Activated naive CD4-positive, alpha-beta T cell treated with anti-CD3 and anti-CD28 coated beads, Interleukin-2, amount 10 ng/mL, durations not matched to agents 7 days and 5 days (primary cell): ENCODE measurements at regions not wholly inside any gene's neighbourhood (a gene's known extent, or its start where the extent isn't known, plus 50 kb on each side); places are given as distances from the start of the nearest gene placed in this dataset.
A peak's percentile ranks its signal among the peaks of the same experiment; 100 is the strongest.

ENCODE experiments used
- CTCF ChIA-PET: fragments of 350-600 bp; sonication (Branson Sonifier 250); formaldehyde crosslinking; loops from one replicate; lab custom pipeline; 2021; ENCODE audit warnings: antibody characterized with exemption; lab: Charles Lee
- DNase-seq: peaks from one replicate; pipeline ENCODE4 v3.0.0-alpha.2; 2020
- H3K27ac Mint-ChIP-seq: one replicate; pipeline ENCODE4 v1.8.0; 2021; ENCODE audit warnings: mild to moderate bottlenecking, moderate library complexity, mixed read lengths
- H3K27me3 Mint-ChIP-seq: one replicate; pipeline ENCODE4 v1.8.0; 2021; ENCODE audit warnings: mild to moderate bottlenecking, mixed read lengths
- H3K36me3 Mint-ChIP-seq: one replicate; pipeline ENCODE4 v1.8.0; 2021; ENCODE audit warnings: mixed read lengths
- H3K4me1 Mint-ChIP-seq: one replicate; pipeline ENCODE4 v1.8.0; 2021; ENCODE audit warnings: mixed read lengths
- H3K4me3 Mint-ChIP-seq: one replicate; pipeline ENCODE4 v1.8.0; 2021; ENCODE audit warnings: mild to moderate bottlenecking, moderate library complexity, mixed read lengths
- H3K9me3 Mint-ChIP-seq: one replicate; pipeline ENCODE4 v1.8.0; 2021; ENCODE audit warnings: mixed read lengths

DNA sequence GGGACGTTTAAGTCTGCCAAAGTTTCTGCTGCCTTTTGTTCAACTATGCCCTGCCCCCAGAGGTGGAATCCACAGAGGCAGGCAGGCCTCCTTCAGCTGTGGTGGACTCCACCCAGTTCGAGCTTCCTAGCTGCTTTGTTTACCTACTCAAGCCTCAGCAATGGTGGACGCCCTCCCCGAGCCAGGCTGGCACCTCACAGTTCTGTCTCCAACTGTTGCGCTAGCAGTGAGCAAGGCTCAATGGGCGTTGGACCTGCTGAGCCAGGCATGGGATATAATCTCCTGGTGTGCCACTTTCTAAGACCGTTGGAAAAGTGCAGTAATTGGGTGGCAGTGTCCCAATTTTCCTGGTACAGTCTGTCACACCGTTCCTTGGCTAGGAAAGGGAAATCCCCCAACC, 444.7 kb downstream of the FLRT2 start:
- DNase-seq: no peak
- no peaks in the 10 kb centered on the region for H3K36me3 Mint-ChIP-seq
- H3K27me3 Mint-ChIP-seq: no peaks in the 10 kb centered on the region
- peaks cover 30% of the 10 kb centered on the region for H3K9me3 Mint-ChIP-seq
- CTCF ChIA-PET: no interaction called here
- H3K27ac Mint-ChIP-seq: no peak overlapping the region
- H3K4me1 Mint-ChIP-seq: no peaks in the 10 kb centered on the region
- H3K4me3 Mint-ChIP-seq: no peak overlapping the region

DNA sequence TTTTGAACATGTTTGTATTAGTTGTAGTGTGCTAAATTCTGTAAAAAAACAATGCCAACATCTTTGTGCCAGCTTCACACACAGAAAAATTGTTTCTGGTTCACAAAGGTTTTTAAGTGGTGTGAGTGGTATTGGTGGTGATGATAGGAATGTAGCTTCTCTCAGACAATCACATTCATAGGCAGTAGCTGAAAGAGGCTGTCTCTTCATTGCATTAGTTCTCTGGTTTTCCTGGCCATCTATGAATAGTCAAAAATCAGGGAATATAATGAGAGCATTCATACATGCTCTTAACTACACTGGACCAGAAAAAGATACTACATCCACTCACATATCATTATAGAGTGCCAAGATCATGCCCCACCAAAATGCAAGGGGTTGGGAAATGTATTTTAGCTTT, 433.5 kb downstream of the FLRT2 start:
- H3K36me3 Mint-ChIP-seq: no peaks in the 10 kb centered on the region
- no peaks in the 10 kb centered on the region for H3K4me1 Mint-ChIP-seq
- H3K4me3 Mint-ChIP-seq: no peak overlapping the region
- DNase-seq: no peak
- no peaks in the 10 kb centered on the region for H3K27me3 Mint-ChIP-seq
- H3K27ac Mint-ChIP-seq: no peak overlapping the region
- no peaks in the 10 kb centered on the region for H3K9me3 Mint-ChIP-seq
- CTCF ChIA-PET: no interaction called here

DNA sequence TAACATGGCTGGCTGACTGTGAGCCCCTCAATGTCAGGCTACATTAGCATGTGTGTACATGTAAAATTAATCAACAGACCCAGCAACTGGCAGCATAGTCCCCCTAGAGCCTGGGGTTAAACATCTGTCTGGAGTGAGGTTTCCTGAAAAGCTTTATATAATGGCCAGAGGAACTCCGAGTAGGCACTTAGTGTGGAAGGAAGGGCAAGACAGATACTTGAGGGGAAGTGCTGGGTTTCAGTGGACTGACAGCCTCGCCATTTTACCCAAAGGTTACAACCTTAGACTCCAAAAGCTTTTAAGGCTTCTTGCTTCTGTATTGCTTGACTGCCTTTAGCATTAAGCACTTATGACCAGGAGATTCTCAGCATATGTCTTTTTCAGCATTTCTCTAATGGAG, 430.8 kb downstream of the FLRT2 start:
- Mint-ChIP-seq H3K9me3 (no peaks in the 10 kb centered on the region), H3K4me1 (no peaks in the 10 kb centered on the region), H3K27ac (no peak overlapping the region), H3K4me3 (no peak overlapping the region), H3K36me3 (no peaks in the 10 kb centered on the region), H3K27me3 (no peaks in the 10 kb centered on the region)
- DNase-seq: no peak
- CTCF ChIA-PET: no interaction called here

DNA sequence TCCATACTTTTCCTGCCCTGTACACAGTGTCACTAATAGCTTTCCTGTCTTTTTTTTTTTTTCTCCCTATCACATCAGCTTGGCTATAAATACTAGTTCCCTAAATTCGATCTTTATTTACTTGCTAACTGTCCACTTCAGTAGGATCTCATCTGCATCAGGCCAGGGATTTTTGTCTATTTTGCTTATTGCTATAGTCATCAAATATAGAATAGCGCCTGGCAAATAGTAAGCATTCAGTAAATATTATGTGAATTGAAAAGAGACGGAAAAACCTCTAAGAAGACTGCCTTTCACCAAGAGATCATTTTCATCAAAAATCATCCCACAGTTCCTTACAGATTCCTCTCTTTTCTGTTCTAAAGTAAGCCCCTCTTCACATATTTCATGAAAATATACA, 429.1 kb downstream of the FLRT2 start:
- Mint-ChIP-seq H3K27ac (no peak overlapping the region), H3K4me3 (no peak overlapping the region), H3K4me1 (no peaks in the 10 kb centered on the region), H3K9me3 (no peaks in the 10 kb centered on the region), H3K27me3 (no peaks in the 10 kb centered on the region), H3K36me3 (no peaks in the 10 kb centered on the region)
- DNase-seq: no peak
- CTCF ChIA-PET: no interaction called here

DNA sequence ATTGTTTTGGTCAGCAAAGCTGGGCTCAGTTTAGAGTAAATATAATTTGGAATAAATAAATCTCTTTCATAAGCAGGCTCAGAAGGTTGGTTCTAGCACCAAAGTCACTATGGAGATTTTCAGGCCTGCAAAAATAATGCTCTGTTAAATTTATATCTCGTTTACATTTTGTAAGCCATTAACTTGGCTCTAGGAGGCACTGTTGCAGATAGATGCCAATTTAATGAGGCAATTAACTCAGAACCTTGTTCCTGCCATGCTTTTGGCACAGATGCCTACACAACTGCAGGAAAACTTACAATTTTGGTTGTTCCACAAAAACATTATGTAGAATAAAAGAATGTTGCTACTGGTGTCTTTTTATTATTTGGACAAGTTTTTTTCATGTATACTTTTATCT, 428.1 kb downstream of the FLRT2 start:
- Mint-ChIP-seq H3K36me3 (no peaks in the 10 kb centered on the region), H3K4me3 (no peak overlapping the region), H3K9me3 (no peaks in the 10 kb centered on the region), H3K27ac (no peak overlapping the region), H3K4me1 (no peaks in the 10 kb centered on the region), H3K27me3 (no peaks in the 10 kb centered on the region)
- CTCF ChIA-PET: no interaction called here
- no peak for DNase-seq

DNA sequence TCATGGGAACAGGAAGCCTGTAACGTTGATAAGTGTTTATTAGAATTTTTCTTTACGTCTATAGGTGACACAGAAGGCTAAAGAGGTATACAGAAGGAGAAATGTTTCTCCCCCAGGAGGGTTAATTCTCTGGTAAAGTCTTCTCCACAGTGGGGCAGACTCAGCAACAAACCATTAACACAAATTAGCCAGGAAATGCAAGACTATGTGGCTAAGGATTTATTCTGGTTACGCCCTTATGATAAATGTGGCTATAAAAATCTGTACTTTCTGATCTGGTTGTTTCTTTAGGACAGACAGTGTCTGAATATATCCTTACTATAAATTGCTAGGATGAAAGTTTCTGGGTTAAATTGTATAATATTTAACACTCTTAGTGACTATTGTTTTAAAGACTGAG, 423.3 kb downstream of the FLRT2 start:
- H3K4me3 Mint-ChIP-seq: no peak overlapping the region
- no peaks in the 10 kb centered on the region for H3K36me3 Mint-ChIP-seq
- CTCF ChIA-PET: no interaction called here
- no peaks in the 10 kb centered on the region for H3K27me3 Mint-ChIP-seq
- H3K4me1 Mint-ChIP-seq: no peaks in the 10 kb centered on the region
- DNase-seq: no peak
- no peak overlapping the region for H3K27ac Mint-ChIP-seq
- H3K9me3 Mint-ChIP-seq: no peaks in the 10 kb centered on the region

DNA sequence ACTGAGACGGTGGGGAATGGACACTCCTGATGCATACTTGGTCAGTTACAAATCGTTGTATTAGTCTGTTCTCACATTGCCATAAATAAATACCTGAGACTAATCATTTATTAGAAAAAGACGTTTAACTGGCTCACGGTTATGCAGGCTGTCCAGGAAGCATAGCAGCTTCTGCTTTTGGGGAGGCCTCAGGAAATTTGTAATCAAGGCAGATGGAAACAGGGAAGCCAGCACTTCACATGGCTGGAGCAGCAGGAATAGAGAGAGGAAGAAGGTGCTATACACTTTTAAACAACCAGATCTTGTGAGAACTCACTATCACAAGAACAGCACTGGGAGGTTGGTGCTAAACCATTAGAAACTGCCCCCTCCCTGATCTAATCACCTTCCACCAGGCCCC, 418.2 kb downstream of the FLRT2 start:
- Mint-ChIP-seq H3K4me1 (no peaks in the 10 kb centered on the region), H3K4me3 (no peak overlapping the region), H3K36me3 (no peaks in the 10 kb centered on the region), H3K27ac (no peak overlapping the region), H3K9me3 (peaks cover 6% of the 10 kb centered on the region), H3K27me3 (no peaks in the 10 kb centered on the region)
- CTCF ChIA-PET: no interaction called here
- DNase-seq: no peak

DNA sequence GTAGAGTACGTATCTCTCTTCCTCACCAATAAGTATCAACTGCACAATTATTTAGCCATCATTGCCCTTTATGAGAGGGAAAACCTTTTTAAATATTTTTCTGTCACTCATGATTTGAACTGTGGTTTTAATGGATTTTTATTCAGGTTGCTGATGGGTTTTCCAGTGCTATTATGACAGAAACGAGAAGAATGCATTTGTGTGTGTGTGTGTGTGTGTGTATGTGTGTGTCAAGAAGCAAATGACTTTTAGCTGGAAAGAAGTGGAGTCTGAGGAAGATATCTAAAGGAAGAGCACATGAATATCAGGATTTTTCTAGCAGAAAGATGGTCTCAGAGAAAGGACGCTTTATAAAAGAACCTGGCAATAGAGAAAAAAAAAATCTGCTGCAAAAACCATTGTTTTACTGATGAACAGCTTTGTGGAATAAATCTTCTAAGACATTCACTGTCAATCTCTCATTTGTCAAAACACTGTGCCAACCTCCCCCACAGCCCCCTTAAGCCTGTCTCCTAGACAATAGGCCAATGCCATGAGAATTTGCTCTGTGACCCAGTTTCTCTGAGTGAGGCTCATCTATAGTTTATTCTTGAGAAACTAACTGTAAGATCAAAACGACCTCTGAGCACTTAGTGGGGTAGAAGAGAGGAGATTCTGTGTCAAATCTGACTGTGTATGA, 417.7 kb downstream of the FLRT2 start:
- CTCF ChIA-PET: no interaction called here
- H3K4me1 Mint-ChIP-seq: no peaks in the 10 kb centered on the region
- H3K27ac Mint-ChIP-seq: no peak overlapping the region

DNA sequence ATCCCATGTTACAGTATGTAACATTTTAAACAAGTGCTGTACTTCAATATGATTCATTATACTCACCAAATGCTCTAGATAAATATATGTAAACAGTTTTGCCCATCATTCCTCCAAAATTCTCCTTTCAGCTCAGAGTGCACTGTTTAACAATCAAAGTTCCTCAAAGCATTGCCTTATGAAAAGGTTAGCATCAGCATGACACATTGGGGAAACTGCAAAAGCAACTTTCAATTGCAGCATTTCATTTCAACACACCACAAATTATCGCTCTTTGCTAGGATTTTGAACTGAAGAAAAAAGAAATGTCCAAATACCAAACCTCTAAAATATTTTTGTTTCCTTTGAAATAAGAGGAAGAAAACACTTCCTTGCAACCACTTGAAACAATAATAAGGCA, 413.2 kb downstream of the FLRT2 start:
- no peaks in the 10 kb centered on the region for H3K4me1 Mint-ChIP-seq
- CTCF ChIA-PET: no interaction called here

More for the DNA sequence above, 417.7 kb downstream of the FLRT2 start:
- H3K9me3 Mint-ChIP-seq: peaks cover 6% of the 10 kb centered on the region
- H3K36me3 Mint-ChIP-seq: no peaks in the 10 kb centered on the region
- no peaks in the 10 kb centered on the region for H3K27me3 Mint-ChIP-seq
- no peak overlapping the region for H3K4me3 Mint-ChIP-seq
- DNase-seq: no peak

DNA sequence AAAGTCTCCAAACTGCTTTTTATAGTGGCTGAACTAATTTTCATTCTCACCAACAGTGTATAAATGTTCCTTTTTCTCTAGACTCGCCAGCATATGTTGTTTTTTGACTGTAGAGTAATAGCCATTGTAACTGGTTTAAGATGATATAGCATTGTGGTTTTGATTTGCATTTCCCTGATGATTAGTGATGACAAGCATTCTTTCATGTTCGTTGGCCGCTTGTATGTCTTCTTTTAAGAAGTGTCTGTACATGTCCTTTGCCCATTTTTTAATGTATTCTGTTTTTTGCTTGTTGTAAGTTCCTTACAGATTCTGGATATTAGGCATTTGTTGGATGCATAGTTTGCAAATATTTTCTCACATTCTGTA, 404.9 kb downstream of the FLRT2 start:
- no peak for DNase-seq
- Mint-ChIP-seq H3K27me3 (no peaks in the 10 kb centered on the region), H3K36me3 (peaks cover 11% of the 10 kb centered on the region), H3K4me1 (peaks cover 19% of the 10 kb centered on the region), H3K27ac (peak overlapping the region; percentile 95), H3K9me3 (peaks cover 15% of the 10 kb centered on the region), H3K4me3 (peak overlapping the region; percentile 86)
- CTCF ChIA-PET: no interaction called here

More for the DNA sequence above, 413.2 kb downstream of the FLRT2 start:
- no peak for DNase-seq
- no peaks in the 10 kb centered on the region for H3K27me3 Mint-ChIP-seq
- H3K36me3 Mint-ChIP-seq: peaks cover 6% of the 10 kb centered on the region
- no peak overlapping the region for H3K4me3 Mint-ChIP-seq
- no peak overlapping the region for H3K27ac Mint-ChIP-seq
- peaks cover 12% of the 10 kb centered on the region for H3K9me3 Mint-ChIP-seq

DNA sequence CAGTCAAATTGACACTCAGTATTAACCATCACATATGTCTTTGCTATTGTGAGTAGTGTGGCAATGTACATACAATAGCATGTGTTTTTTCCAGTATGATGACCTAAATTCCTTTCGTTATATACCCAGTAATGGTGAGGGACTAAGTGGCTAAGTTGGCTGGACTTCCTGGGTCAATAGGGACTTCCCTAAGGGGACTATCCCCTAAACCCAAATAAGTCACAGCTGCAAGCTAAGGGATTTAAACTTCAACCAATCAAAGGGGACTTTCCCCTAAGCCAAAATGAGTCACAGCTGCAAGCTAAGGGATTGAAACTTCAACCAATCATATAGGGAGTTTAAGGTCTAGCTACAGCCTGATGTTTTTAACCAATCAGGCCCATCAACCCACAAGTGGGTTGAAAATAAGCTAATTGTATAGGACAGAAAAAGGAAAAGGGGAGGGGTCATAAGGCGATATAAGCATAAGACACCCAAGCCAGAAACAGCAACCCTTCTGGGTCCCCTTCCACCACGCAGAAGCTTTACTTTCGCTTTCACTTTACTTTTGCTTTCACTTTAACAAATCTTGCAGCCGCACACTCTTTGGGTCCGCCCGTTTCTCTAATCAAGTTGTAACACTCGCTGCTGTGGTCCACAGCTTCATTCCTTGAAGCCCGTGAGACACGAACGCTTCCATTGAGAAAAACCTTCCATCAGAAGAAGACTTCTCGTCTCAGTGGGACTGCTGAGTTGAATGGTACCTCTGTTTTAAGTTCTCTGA, 404.4 kb downstream of the FLRT2 start:
- H3K9me3 Mint-ChIP-seq: peaks cover 15% of the 10 kb centered on the region

DNA sequence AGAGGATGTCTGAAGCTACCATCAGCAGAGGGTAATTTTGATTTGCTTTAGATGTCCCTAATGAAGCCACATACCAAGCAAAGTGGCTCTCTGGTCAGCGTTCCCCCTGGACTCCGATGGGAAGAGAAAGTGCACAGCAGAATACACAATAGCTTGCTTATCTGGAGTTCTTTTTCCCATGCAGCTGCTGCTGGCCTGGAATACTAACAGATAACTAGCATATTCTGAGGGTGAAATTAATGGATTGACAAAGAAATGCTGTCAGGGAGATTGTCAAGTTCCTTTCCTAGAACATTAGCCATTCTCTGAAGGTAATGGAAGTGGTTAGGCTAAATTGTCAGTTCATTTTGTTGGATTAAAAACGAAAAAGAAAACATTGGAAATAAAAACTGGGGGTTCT, 391.3 kb downstream of the FLRT2 start:
- Mint-ChIP-seq H3K4me3 (no peak overlapping the region), H3K4me1 (no peaks in the 10 kb centered on the region), H3K9me3 (no peaks in the 10 kb centered on the region), H3K27ac (no peak overlapping the region), H3K27me3 (no peaks in the 10 kb centered on the region), H3K36me3 (no peaks in the 10 kb centered on the region)
- CTCF ChIA-PET: no interaction called here
- no peak for DNase-seq

More for the DNA sequence above, 404.4 kb downstream of the FLRT2 start:
- Mint-ChIP-seq H3K27me3 (no peaks in the 10 kb centered on the region), H3K4me3 (peak overlapping the region; percentile 86), H3K4me1 (peaks cover 19% of the 10 kb centered on the region), H3K27ac (peak overlapping the region; percentile 95), H3K36me3 (peaks cover 11% of the 10 kb centered on the region)
- CTCF ChIA-PET: no interaction called here
- DNase-seq: peak; percentile 63

DNA sequence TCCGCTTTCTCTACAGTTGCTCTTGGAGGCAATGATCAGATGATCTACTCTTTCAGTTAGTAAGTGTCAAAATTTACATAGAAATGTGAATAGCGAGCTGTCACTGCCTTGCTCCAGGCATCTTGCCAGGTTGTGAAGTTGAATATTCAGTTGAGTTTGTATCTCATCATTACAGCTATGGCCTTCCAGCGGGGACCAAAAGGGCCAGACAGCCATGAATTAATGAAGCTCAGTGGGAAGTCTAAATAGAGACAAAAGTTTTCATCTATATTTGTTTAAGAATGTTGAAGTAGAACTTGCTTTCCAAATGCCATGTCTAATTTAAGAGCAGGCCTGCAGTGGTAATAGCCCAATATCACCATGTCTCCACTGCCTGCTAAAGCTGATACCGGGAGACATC, 387.8 kb downstream of the FLRT2 start:
- Mint-ChIP-seq H3K36me3 (no peaks in the 10 kb centered on the region), H3K27ac (no peak overlapping the region), H3K4me1 (no peaks in the 10 kb centered on the region), H3K27me3 (no peaks in the 10 kb centered on the region), H3K4me3 (no peak overlapping the region), H3K9me3 (peaks cover 2% of the 10 kb centered on the region)
- CTCF ChIA-PET: no interaction called here
- no peak for DNase-seq

DNA sequence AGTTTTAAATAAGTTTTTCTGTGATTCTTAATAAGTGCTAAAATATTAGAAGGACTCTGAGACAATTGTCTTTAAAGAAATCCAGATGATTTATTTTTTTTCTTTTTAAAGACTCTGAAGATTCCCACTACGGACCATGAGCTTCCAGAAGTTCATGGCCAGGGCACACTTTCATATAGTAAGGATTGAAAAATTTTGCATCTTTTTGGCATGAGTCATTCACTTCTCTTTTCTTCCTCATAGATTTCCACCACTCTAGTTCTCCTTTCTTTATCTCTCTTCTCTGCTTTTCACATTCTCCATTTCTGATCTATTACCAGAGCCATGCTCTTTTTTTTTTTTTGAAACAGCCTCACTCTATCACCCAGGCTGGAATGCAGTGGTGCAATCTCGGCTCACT, 385.8 kb downstream of the FLRT2 start:
- no peak for DNase-seq
- Mint-ChIP-seq H3K36me3 (no peaks in the 10 kb centered on the region), H3K4me3 (no peak overlapping the region), H3K27me3 (no peaks in the 10 kb centered on the region), H3K27ac (no peak overlapping the region), H3K9me3 (peaks cover 2% of the 10 kb centered on the region), H3K4me1 (no peaks in the 10 kb centered on the region)
- CTCF ChIA-PET: no interaction called here

DNA sequence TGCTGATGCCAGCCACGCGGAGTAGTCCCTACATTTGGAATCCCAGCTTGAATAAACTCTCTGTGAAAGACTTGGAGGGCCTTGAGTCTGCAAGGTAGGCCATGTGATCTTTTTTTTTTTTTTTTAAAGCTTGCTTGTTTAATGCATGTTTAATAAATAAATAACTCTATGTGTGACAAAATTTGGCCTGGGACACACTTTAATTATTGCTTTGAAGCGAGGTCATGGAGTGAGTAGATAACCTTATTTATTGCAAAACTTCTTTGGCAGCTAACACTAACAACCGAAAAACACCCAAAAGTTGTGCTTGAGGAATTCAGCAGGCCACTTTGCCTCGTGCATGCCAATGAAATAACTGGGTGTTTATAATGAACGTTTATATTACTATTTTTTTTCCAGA, 382.2 kb downstream of the FLRT2 start:
- no peaks in the 10 kb centered on the region for H3K4me1 Mint-ChIP-seq
- no peaks in the 10 kb centered on the region for H3K36me3 Mint-ChIP-seq
- no peaks in the 10 kb centered on the region for H3K27me3 Mint-ChIP-seq
- no peak for DNase-seq
- CTCF ChIA-PET: no interaction called here
- H3K9me3 Mint-ChIP-seq: peaks cover 5% of the 10 kb centered on the region
- no peak overlapping the region for H3K27ac Mint-ChIP-seq
- no peak overlapping the region for H3K4me3 Mint-ChIP-seq
